ENCODE measurements at regions not wholly inside any gene's neighbourhood (a gene's known extent, or its start where the extent isn't known, plus 50 kb on each side); places are given as distances from the start of the nearest gene placed in this dataset.
"Not testable (repeated sequence)": the region's sequence is repeated elsewhere in the genome, so short reads cannot be mapped to it uniquely, and the experiment has no call there.

DNA sequence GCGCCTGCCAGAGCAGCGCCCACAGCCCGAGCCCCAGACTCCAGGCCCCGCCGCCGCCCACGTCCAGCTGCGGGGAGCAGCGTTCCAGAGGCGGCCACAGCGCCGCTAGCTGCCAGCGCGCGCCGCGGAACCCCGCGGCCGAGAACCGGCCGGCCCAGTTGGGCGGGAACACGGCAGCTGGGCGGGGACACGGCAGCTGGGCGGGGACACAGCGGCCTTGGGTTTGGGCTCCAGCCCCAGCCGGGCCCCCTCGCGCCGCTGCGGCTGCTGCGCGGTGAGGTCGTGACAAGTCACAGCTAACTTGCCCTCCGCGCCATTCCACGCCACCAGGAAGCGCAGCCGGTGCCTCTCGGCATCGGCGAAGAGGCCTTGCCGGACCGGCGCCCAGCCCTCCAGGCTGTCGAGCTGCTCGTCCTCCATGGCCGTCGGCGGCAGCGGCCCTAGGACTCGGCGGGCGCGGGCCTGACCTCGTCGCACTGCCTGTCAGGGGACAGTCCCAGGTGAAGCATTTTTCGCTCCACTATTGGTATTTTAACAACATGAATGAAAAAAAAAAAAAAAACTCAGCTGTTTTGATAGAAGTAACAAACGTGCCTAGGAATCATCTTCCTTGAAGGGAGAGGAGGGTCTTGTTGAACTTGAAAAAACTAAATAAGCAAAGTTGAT is 56.6 kb upstream of the GOLGA8N start:
- H3K9me3 Mint-ChIP-seq, POLR2A ChIA-PET, H3K36me3 Mint-ChIP-seq, H3K27me3 Mint-ChIP-seq, H3K4me1 Mint-ChIP-seq: not testable (repeated sequence)
- peak; percentile 4 to 84 (median 66) for DNase-seq
- Mint-ChIP-seq H3K27ac (peak overlapping the region in 5 of 10 donors; percentile 43 to 85 (median 62)), H3K4me3 (peak overlapping the region; percentile 27 to 77 (median 50))
- ATAC-seq, result peak; percentile 89 to 93

DNA sequence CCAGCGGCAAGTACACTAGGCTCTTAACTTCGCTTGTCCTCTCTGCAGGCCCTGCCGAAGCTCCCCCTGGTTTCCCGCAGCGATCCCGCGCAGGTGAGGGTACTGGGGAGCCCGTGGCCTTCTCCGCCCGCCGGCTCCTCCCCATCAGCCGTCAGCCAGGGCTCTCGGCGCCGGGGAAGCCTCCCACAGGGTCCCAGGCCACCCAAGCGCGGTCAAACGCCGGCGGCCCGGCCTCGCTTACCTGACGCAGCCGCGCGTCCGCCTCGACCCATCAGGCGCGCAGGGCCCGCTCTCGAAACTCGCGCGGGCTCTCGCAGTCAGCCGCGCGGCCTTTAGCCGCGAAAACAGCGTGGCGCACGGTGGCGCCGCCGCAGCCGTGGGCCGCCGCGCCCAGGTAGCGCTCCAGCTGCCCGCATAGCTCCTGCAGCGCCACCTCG is 57.2 kb upstream of the GOLGA8N start:
- H3K4me3 Mint-ChIP-seq, DNase-seq, H3K9me3 Mint-ChIP-seq, H3K27ac Mint-ChIP-seq, H3K36me3 Mint-ChIP-seq, POLR2A ChIA-PET, H3K4me1 Mint-ChIP-seq, H3K27me3 Mint-ChIP-seq: not testable (repeated sequence)
- peak; percentile 22 to 24 for ATAC-seq

DNA sequence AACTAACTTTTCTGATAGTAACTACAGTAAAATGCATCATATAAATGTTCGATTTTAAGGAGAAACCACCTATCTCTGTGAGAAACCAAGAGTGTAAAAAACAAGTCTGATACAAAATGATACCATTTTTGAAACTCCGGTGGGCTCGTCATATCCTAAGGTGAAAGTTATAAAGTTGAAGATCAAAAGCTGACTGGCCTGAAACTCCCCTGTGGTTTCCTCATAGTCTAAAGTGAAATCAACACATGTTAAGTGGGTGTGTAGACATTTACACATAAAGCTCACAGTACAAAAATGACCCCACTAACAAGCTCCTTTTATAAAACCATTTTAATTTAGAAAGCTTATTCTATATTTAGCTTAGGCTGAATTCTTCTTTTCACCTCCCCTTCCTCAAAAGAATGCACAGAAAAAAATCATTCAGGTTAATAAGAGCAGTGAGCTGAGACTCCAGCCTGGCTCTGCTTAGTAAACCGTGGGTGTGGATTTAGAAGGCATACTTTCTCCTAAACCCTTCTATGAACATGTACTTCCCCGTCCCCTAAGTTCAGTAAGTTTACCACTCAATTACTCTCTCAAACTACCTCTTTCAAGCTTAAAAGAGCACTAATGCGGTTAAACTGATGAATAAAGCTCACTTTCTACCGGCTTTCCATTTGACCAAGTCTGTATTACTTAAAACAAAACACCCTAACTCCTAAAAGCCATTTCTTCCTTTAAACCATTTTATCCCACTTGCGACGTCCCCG is 57.9 kb upstream of the GOLGA8N start:
- H3K27ac Mint-ChIP-seq, H3K27me3 Mint-ChIP-seq, DNase-seq, H3K4me1 Mint-ChIP-seq, POLR2A ChIA-PET, H3K4me3 Mint-ChIP-seq, H3K9me3 Mint-ChIP-seq, H3K36me3 Mint-ChIP-seq: not testable (repeated sequence)
- peak in 1 of 2 donors; percentile 31 for ATAC-seq

DNA sequence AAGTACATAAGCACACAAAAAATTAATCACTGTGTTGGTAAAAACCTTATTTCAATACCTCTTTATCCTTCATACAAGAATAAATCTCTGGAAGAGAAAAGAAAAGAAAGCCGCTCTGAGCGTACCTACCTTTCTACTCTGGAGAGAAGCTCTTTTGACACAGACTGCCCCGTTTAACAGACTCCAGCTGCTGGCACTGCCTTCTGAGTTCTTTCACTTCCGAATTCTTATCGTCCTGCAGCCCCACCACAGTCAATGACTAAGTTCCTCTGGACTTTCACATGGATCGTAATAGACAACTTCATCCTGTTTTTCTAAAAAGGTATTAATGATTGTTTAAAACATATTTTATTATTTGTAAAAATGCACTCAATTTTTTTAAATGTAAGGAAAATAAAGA is 67.5 kb upstream of the GOLGA8O start:
- POLR2A ChIA-PET, H3K27me3 Mint-ChIP-seq, H3K9me3 Mint-ChIP-seq, H3K4me1 Mint-ChIP-seq, ATAC-seq, DNase-seq, H3K4me3 Mint-ChIP-seq, H3K27ac Mint-ChIP-seq: not testable (repeated sequence)
- peaks cover 0 to 31% (median 8%) of the 10 kb centered on the region in 3 donors for H3K36me3 Mint-ChIP-seq

DNA sequence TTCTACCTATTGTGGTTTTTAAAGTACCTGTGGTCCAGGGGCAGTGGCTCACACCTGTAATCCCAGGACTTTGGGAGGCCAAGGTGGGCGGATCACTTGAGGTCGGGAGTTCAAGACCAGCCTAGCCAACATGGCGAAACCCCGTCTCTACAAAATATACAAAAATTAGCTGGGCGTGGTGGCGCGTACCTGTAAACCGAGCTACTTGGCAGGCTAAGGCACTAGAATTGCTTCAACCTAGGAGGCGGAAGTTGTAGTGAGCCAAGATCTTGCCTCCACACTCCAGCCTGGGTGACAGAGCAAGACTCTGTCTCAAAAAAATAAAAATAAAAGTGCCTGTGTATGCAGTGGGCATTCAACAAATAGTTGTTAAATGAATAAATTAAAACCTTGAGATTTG is 67.0 kb upstream of the GOLGA8O start:
- H3K9me3 Mint-ChIP-seq, ATAC-seq, H3K4me1 Mint-ChIP-seq, H3K27me3 Mint-ChIP-seq, H3K27ac Mint-ChIP-seq, H3K4me3 Mint-ChIP-seq, POLR2A ChIA-PET, DNase-seq: not testable (repeated sequence)
- peaks cover 0 to 34% (median 8%) of the 10 kb centered on the region in 3 donors for H3K36me3 Mint-ChIP-seq

DNA sequence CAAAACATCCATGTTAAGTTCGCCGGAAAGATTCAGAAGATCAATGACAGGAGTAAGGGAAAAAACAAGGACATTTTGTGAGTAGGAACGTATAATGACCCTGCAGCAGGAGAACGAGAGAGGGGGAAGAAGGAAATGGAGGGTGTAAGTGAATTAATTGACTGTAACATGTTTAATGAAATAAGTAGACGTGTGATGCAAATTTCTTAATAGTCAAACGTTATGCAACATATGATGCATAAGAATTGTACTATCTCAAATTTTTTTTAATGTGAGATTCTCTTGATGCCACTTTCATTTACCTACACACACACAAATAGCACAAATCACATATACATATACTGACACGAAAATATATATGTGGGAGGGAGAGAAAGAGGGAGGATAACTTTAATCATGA is 63.5 kb upstream of the GOLGA8O start:
- H3K4me1 Mint-ChIP-seq, H3K9me3 Mint-ChIP-seq, ATAC-seq, POLR2A ChIA-PET, DNase-seq, H3K4me3 Mint-ChIP-seq, H3K27me3 Mint-ChIP-seq: not testable (repeated sequence)
- Mint-ChIP-seq H3K36me3 (peaks cover 0 to 32% (median 8%) of the 10 kb centered on the region in 3 donors), H3K27ac (peak overlapping the region in 2 of 10 donors; percentile 47 to 80)

DNA sequence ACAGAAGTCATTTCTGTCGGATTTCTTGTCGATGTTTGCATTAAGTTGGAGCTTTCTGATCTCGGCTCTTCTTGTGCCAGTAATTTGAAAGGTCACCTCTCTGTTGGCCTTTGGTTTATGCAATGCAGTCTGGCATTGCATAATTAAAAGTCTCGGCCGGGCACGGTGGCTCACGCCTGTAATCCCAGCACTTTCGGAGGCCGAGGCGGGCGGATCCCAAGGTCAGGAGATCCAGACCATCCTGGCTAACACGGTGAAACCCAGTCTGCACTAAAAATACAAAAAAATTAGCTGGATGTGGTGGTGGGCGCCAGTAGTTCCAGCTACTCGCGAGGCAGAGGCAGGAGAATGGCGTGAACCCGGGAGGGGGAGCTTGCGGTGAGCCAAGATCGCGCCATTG is 62.6 kb upstream of the GOLGA8O start:
- ATAC-seq, POLR2A ChIA-PET, H3K4me1 Mint-ChIP-seq, H3K27ac Mint-ChIP-seq, H3K9me3 Mint-ChIP-seq, H3K4me3 Mint-ChIP-seq, DNase-seq, H3K27me3 Mint-ChIP-seq: not testable (repeated sequence)
- H3K36me3 Mint-ChIP-seq, result peaks cover 0 to 29% (median 8%) of the 10 kb centered on the region in 3 donors

DNA sequence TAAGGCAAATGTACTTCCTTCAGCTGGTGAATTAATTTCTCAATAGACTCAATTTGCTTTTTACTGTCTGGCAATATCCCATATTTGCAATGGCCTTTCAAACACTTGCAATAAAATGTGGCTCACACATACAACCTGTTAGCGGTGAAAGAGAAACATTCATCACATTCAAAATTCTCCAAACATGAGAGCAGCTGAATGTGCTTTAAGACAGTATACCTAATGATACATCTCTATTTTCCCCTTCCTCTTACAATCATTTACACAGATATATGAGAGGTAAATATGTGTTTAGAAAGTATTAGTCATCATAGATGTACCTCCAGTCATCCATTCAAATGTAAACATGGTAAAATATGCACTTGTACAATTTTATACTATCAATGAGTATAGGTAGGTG is 61.5 kb upstream of the GOLGA8O start:
- POLR2A ChIA-PET, ATAC-seq, DNase-seq, H3K4me3 Mint-ChIP-seq, H3K9me3 Mint-ChIP-seq, H3K4me1 Mint-ChIP-seq, H3K27me3 Mint-ChIP-seq, H3K27ac Mint-ChIP-seq: not testable (repeated sequence)
- H3K36me3 Mint-ChIP-seq, result peaks cover 0 to 26% (median 8%) of the 10 kb centered on the region in 3 donors

DNA sequence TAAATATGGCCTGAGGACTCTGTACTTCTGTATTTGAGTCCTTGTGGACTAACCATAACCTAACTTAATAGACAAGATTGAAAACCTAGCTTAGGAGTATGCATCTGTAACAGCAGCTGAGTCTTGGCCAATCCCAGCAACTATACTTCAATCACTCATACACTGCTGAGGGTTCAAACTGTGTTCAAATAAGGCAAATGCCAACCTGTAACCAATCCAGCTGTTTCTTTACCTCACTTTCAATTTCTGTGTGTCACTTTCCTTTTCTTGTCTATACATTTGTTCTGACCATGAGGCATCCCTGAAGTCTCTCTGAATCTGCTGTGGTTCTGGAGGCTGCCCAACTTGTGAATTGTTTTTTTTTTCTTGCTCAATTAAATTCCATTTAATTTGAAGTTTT is 57.9 kb upstream of the GOLGA8O start:
- H3K27ac Mint-ChIP-seq, DNase-seq, ATAC-seq, H3K4me1 Mint-ChIP-seq, H3K36me3 Mint-ChIP-seq, H3K4me3 Mint-ChIP-seq, POLR2A ChIA-PET, H3K9me3 Mint-ChIP-seq, H3K27me3 Mint-ChIP-seq: not testable (repeated sequence)

DNA sequence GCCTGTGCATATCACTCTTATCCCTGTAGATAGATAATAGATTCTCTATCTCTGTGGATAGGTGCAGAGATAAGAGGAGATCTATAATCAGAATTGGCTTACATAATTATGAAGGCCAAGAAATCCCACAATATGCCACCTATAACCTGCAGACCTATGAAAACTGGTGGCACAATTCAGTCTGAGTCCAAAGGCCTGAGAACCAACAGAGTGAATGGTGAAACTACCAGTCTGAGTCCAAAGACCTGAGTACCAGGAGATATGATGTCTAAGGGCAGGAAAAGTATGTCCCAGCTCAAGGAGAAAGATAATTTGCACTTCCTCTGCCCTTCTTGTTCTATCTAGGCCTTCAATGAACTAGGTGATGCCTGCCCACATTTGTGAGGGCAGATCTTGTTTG is 54.6 kb upstream of the GOLGA8O start:
- H3K4me1 Mint-ChIP-seq, H3K36me3 Mint-ChIP-seq, H3K9me3 Mint-ChIP-seq, DNase-seq, H3K4me3 Mint-ChIP-seq, H3K27me3 Mint-ChIP-seq, ATAC-seq, POLR2A ChIA-PET, H3K27ac Mint-ChIP-seq: not testable (repeated sequence)

DNA sequence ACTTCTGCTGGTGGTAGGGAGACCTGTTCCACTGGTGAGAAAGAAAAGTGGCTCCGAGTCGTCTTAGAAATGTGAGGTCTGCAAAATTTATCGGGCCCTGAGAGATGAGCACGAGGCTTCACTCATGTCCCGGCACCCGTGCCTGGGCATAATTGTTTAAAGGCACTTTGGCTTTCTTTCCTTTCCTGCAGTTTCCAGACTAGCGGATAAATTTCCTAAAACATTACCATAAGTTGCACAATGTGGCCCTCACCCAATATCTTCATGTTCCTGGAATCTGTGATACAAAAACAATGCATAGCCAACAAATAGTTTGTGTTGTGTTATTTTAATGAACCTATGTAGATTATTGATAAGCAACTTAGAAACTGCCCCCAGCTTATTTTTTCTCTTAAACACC is 52.6 kb upstream of the GOLGA8O start:
- H3K27ac Mint-ChIP-seq, ATAC-seq, H3K4me3 Mint-ChIP-seq, POLR2A ChIA-PET, H3K4me1 Mint-ChIP-seq, H3K36me3 Mint-ChIP-seq, DNase-seq, H3K9me3 Mint-ChIP-seq, H3K27me3 Mint-ChIP-seq: not testable (repeated sequence)

DNA sequence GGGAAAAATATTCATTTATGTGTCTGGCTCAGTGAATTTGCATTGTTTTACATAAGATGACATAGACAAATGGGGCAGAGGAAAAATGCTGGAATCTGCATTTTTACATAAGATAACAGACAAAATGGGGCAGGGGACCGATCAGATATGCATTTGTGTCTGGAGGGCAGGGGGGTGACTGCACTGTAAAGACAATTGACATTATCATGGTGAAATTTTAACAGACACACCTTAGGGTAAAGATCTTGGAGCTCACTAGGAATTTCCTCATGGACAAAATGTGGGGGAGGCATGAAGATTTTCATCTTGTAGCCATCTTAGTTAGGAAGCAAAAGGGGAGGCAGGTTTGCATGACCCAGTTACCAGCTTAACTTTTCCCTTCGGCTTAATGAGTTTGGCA is 51.4 kb upstream of the GOLGA8O start:
- H3K4me1 Mint-ChIP-seq, DNase-seq, ATAC-seq, H3K27ac Mint-ChIP-seq, H3K36me3 Mint-ChIP-seq, H3K4me3 Mint-ChIP-seq, H3K9me3 Mint-ChIP-seq, POLR2A ChIA-PET, H3K27me3 Mint-ChIP-seq: not testable (repeated sequence)

DNA sequence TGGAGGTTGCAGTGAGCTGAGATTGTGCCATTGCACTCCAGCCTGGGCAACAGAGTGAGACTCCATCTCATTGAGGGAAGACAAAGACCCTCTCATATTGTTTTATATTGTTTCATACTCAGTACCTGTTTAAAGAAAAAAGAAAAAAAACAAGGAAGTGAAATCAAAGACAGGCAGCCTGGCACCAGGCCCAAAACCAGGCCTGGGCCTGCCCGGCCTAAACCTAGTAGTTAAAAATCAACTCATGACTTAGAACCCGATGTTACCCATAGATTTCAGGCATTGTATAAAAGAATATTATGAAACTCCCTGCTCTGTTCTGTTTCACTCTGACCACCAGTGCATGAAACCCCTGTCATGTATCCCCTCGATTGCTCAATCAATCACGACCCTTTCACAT is 50.2 kb upstream of the GOLGA8O start:
- H3K9me3 Mint-ChIP-seq, H3K27me3 Mint-ChIP-seq, H3K36me3 Mint-ChIP-seq, H3K4me3 Mint-ChIP-seq, ATAC-seq, POLR2A ChIA-PET, DNase-seq, H3K4me1 Mint-ChIP-seq, H3K27ac Mint-ChIP-seq: not testable (repeated sequence)

All from naive thymus-derived CD8-positive, alpha-beta T cell (primary cell).